Activated CD4-positive, alpha-beta T cell treated with anti-CD3 and anti-CD28 coated beads for 48 hours (primary cell): ENCODE measurements at regions not wholly inside any gene's neighbourhood (a gene's known extent, or its start where the extent isn't known, plus 50 kb on each side); places are given as distances from the start of the nearest gene placed in this dataset.

Experiments used
- DNase-seq: peaks from one replicate; pipeline ENCODE4 v3.0.0-alpha.2; 2020

GRCh38 chr6:134739299-134740026, 210.4 kb downstream of the ALDH8A1 start:
- no peak for DNase-seq

DNA sequence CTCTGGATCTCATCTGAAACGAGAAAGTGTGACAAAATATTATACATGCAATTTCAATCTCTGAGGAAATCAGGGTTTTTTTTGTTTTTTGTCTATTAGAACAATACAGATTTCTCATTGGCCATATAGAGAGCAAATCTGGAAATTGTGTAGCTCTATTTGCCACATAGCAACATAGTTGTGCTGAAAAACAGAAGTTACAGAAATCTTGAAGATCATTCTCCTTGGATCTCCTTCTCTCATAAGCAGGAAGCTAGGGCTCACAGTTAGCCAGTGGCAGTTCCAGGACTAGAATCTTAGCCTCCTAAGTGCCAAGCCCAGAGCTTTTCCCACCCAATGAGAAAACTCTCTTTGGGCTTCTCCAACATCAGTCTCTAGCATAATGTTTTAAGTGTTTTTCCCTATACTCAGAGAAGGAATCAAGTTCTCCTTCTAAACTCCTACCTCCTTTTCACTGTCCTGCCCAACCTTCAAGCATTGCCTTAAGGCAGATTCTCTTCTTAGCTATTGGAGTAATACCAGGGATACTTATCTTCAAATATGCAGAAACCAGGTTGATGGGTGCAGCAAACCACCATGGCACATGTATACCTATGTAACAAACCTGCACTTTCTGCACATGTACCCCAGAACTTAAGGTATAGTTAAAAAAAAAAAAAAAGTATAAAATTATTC, 211.6 kb downstream of the ALDH8A1 start:
- DNase-seq: no peak

DNA sequence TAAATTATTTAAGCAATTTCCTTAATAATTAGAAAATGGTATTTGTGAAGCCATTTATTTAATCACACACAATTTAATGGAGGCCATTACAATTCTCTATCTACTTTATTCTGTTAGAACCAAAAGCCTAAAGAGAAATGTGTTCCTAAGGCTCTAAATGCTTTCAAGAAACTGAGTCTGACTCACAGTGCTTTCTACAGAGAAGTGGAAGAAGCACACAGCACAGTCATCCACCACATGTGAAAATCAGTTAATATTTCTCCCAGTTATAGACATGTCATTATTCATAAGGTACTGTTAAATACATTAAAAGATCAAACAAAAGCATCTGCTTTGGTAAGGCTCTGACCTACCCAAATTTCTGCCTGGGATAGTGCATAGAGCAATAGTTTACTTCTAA, 214.4 kb downstream of the ALDH8A1 start:
- DNase-seq: no peak

- DNase-seq: no peak
These were observed 215.5 kb downstream of the ALDH8A1 start for GRCh38 chr6:134734312-134734869.

GRCh38 chr6:134733801-134734200, 216.1 kb downstream of the ALDH8A1 start:
- no peak for DNase-seq

DNA sequence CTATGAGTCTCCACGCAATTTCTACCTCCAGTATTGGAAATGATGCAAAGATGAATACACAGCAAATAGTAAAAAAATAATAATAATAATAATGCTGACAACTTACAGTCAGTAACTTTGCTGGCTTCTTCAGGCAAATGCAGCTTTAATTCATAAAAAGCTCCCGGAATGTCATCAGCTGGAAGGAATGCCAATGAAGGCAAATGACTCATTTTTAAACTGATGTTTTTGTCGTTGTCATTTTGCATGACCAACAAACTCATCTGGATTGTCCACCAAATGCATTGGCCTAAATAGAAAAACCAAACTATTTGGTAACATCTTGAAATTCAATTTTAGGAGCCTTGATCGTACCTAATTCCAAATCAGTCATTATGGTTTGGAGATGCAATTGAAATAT, 217.1 kb downstream of the ALDH8A1 start:
- no peak for DNase-seq

GRCh38 chr6:134731615-134732014, 218.3 kb downstream of the ALDH8A1 start:
- DNase-seq: no peak

DNA sequence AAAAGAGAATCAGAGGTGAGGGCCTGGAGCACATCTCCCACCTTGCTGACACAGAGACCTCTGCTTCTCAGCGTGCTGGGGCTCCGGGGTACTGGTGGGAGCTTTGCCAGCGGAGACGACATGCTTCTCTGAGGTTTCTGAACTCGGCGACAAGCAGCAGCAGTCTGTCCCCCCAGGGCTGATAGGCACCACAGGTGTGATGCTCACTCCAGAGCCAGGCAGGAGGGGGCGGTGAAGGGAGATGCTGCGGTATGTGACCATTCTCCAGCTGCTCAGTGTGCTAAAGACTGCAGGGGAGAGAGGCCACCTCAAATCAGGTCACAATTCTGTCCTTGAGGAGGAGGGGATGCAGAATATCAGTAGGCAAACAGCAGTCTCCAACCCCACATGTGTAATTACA, 219.9 kb downstream of the ALDH8A1 start:
- DNase-seq: no peak

DNA sequence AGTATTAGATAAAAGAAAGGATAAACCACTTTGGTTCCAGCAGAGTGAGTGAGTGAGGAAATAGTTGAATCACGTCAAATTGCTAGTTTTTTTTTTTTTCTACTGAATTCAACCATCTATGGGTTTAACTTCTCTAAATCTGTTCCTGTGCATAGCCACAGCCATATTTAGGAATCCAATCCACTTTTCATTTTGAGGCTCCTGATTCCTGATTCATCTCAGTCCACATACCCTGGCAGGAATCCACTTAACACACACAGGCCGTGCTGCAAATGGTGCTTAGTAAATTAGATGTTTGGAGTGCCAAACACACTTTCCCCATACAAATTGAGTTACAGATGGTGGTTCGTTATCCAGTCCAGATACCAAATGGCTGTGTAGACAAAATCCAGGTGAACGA, 220.3 kb downstream of the ALDH8A1 start:
- DNase-seq: no peak

- DNase-seq: no peak
These were observed 222.8 kb downstream of the ALDH8A1 start for GRCh38 chr6:134727081-134727480.

GRCh38 chr6:134725590-134725989, 224.3 kb downstream of the ALDH8A1 start:
- no peak for DNase-seq

GRCh38 chr6:134724771-134725340, 225.0 kb downstream of the ALDH8A1 start:
- no peak for DNase-seq

GRCh38 chr6:134723081-134723871, 226.6 kb downstream of the ALDH8A1 start:
- no peak for DNase-seq

GRCh38 chr6:134722200-134722870, 227.6 kb downstream of the ALDH8A1 start:
- no peak for DNase-seq

GRCh38 chr6:134721060-134721405, 228.9 kb downstream of the ALDH8A1 start:
- no peak for DNase-seq

- DNase-seq: no peak
These were observed 229.4 kb downstream of the ALDH8A1 start for GRCh38 chr6:134720353-134721059.

- no peak for DNase-seq
These were observed 230.0 kb downstream of the ALDH8A1 start for GRCh38 chr6:134719911-134720310.

GRCh38 chr6:134719286-134719685, 230.6 kb downstream of the ALDH8A1 start:
- no peak for DNase-seq

- DNase-seq: no peak
These were observed 235.2 kb downstream of the ALDH8A1 start for GRCh38 chr6:134714679-134715078.

DNA sequence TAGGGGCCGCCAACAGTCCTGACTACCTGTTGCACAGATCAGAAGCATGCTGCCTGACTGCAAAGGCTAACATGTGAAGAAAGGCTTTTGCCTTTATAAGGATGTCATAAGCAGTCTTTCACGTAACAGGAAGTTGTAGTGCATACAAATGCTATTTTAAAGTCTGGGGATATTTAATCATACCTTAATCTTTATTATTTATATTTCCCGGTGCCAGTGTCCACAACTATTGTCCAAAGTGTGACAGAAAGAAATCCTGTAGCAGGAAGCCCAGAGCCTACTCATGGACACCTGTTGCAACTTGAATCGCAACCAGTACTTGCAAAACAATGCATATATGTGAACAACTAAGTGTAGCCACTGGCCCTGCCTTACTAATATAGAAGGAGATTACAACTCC, 235.8 kb downstream of the ALDH8A1 start:
- DNase-seq: no peak

DNA sequence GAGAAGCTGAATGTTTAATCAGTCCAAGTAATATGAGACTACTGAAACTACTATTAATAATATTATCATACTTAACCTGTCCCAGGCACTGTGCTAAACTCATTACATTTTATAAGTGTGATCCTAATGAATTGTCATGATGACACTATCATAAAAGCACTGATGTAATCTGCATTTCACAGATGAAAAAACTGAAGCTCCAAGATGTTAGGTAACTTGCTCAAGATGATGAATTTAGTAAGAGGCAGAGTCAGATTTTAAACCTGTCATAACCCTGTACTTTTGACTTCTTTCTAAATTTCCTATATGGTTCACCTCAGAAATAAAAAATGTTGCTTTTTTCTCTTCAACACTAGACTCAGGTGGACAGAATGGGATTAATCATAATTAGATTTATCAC, 237.6 kb downstream of the ALDH8A1 start:
- no peak for DNase-seq

GRCh38 chr6:134708079-134708478, 241.8 kb downstream of the ALDH8A1 start:
- DNase-seq: no peak
